ENCODE measurements at regions not wholly inside any gene's neighbourhood (a gene's known extent, or its start where the extent isn't known, plus 50 kb on each side); places are given as distances from the start of the nearest gene placed in this dataset.

GRCh38 chr18:24802456-24802855, 342.0 kb downstream of the HRH4 start:
- Histone ChIP-seq H3K27me3 (ENCODE audit: control insufficient read depth, insufficient read depth, low read length) (no peaks in the 10 kb centered on the region), H3K4me3 (ENCODE audit: insufficient read depth, low read depth, low read length) (no peak overlapping the region), H3K36me3 (replicated peaks; ENCODE audit: control insufficient read depth, insufficient read depth, low read length) (no peaks in the 10 kb centered on the region)
- DNase-seq = no peak

- Histone ChIP-seq H3K27me3 (ENCODE audit: control insufficient read depth, insufficient read depth, low read length) (no peaks in the 10 kb centered on the region), H3K4me3 (ENCODE audit: insufficient read depth, low read depth, low read length) (no peak overlapping the region), H3K36me3 (replicated peaks; ENCODE audit: control insufficient read depth, insufficient read depth, low read length) (no peaks in the 10 kb centered on the region)
- DNase-seq = no peak
These were observed 344.7 kb downstream of the HRH4 start for GRCh38 chr18:24805156-24805555.

- H3K27me3 ChIP-seq (ENCODE audit: control insufficient read depth, insufficient read depth, low read length) = no peaks in the 10 kb centered on the region
- no peaks in the 10 kb centered on the region for H3K36me3 ChIP-seq (replicated peaks; ENCODE audit: control insufficient read depth, insufficient read depth, low read length)
- DNase-seq = no peak
- no peak overlapping the region for H3K4me3 ChIP-seq (ENCODE audit: insufficient read depth, low read depth, low read length)
These were observed 348.9 kb downstream of the HRH4 start for GRCh38 chr18:24809173-24809950.

- Histone ChIP-seq H3K4me3 (ENCODE audit: insufficient read depth, low read depth, low read length) (no peak overlapping the region), H3K36me3 (replicated peaks; ENCODE audit: control insufficient read depth, insufficient read depth, low read length) (no peaks in the 10 kb centered on the region), H3K27me3 (ENCODE audit: control insufficient read depth, insufficient read depth, low read length) (no peaks in the 10 kb centered on the region)
- DNase-seq = no peak
These were observed 350.3 kb downstream of the HRH4 start for GRCh38 chr18:24810561-24811305.

- DNase-seq = no peak
- H3K27me3 ChIP-seq (ENCODE audit: control insufficient read depth, insufficient read depth, low read length) = no peaks in the 10 kb centered on the region
- no peak overlapping the region for H3K4me3 ChIP-seq (ENCODE audit: insufficient read depth, low read depth, low read length)
- H3K36me3 ChIP-seq (replicated peaks; ENCODE audit: control insufficient read depth, insufficient read depth, low read length) = no peaks in the 10 kb centered on the region
These were observed 351.7 kb downstream of the HRH4 start for GRCh38 chr18:24811950-24812681.

- Histone ChIP-seq H3K36me3 (replicated peaks; ENCODE audit: control insufficient read depth, insufficient read depth, low read length) (no peaks in the 10 kb centered on the region), H3K4me3 (ENCODE audit: insufficient read depth, low read depth, low read length) (no peak overlapping the region), H3K27me3 (ENCODE audit: control insufficient read depth, insufficient read depth, low read length) (no peaks in the 10 kb centered on the region)
- DNase-seq = no peak
These were observed 354.1 kb downstream of the HRH4 start for GRCh38 chr18:24814521-24814920.

- no peak overlapping the region for H3K4me3 ChIP-seq (ENCODE audit: insufficient read depth, low read depth, low read length)
- H3K36me3 ChIP-seq (replicated peaks; ENCODE audit: control insufficient read depth, insufficient read depth, low read length) = no peaks in the 10 kb centered on the region
- no peak for DNase-seq
- no peaks in the 10 kb centered on the region for H3K27me3 ChIP-seq (ENCODE audit: control insufficient read depth, insufficient read depth, low read length)
These were observed 356.7 kb downstream of the HRH4 start for GRCh38 chr18:24817150-24817549.

- no peaks in the 10 kb centered on the region for H3K36me3 ChIP-seq (replicated peaks; ENCODE audit: control insufficient read depth, insufficient read depth, low read length)
- no peak for DNase-seq
- H3K27me3 ChIP-seq (ENCODE audit: control insufficient read depth, insufficient read depth, low read length) = no peaks in the 10 kb centered on the region
- H3K4me3 ChIP-seq (ENCODE audit: insufficient read depth, low read depth, low read length) = no peak overlapping the region
These were observed 357.3 kb downstream of the HRH4 start for GRCh38 chr18:24817587-24818371.

- no peaks in the 10 kb centered on the region for H3K27me3 ChIP-seq (ENCODE audit: control insufficient read depth, insufficient read depth, low read length)
- H3K4me3 ChIP-seq (ENCODE audit: insufficient read depth, low read depth, low read length) = no peak overlapping the region
- DNase-seq = no peak
- H3K36me3 ChIP-seq (replicated peaks; ENCODE audit: control insufficient read depth, insufficient read depth, low read length) = no peaks in the 10 kb centered on the region
These were observed 358.0 kb downstream of the HRH4 start for GRCh38 chr18:24818441-24818840.

GRCh38 chr18:24819141-24819890, 358.9 kb downstream of the HRH4 start:
- DNase-seq = no peak
- H3K36me3 ChIP-seq (replicated peaks; ENCODE audit: control insufficient read depth, insufficient read depth, low read length) = no peaks in the 10 kb centered on the region
- H3K27me3 ChIP-seq (ENCODE audit: control insufficient read depth, insufficient read depth, low read length) = no peaks in the 10 kb centered on the region
- no peak overlapping the region for H3K4me3 ChIP-seq (ENCODE audit: insufficient read depth, low read depth, low read length)

- Histone ChIP-seq H3K27me3 (ENCODE audit: control insufficient read depth, insufficient read depth, low read length) (no peaks in the 10 kb centered on the region), H3K36me3 (replicated peaks; ENCODE audit: control insufficient read depth, insufficient read depth, low read length) (no peaks in the 10 kb centered on the region)
- DNase-seq = no peak
These were observed 365.0 kb downstream of the HRH4 start for GRCh38 chr18:24825397-24825796.

GRCh38 chr18:24826605-24827004, 366.2 kb downstream of the HRH4 start:
- Histone ChIP-seq H3K36me3 (replicated peaks; ENCODE audit: control insufficient read depth, insufficient read depth, low read length) (no peaks in the 10 kb centered on the region), H3K27me3 (ENCODE audit: control insufficient read depth, insufficient read depth, low read length) (no peaks in the 10 kb centered on the region)
- DNase-seq = no peak

More at GRCh38 chr18:24825397-24825796, 365.0 kb downstream of the HRH4 start:
- no peak overlapping the region for H3K4me3 ChIP-seq (ENCODE audit: insufficient read depth, low read depth, low read length)

GRCh38 chr18:24827501-24827900, 367.1 kb downstream of the HRH4 start:
- no peak for DNase-seq
- H3K27me3 ChIP-seq (ENCODE audit: control insufficient read depth, insufficient read depth, low read length) = no peaks in the 10 kb centered on the region

More at GRCh38 chr18:24826605-24827004, 366.2 kb downstream of the HRH4 start:
- H3K4me3 ChIP-seq (ENCODE audit: insufficient read depth, low read depth, low read length) = no peak overlapping the region

More at GRCh38 chr18:24827501-24827900, 367.1 kb downstream of the HRH4 start:
- H3K4me3 ChIP-seq (ENCODE audit: insufficient read depth, low read depth, low read length) = no peak overlapping the region
- no peaks in the 10 kb centered on the region for H3K36me3 ChIP-seq (replicated peaks; ENCODE audit: control insufficient read depth, insufficient read depth, low read length)

Measured in H7 (cell line).